ENCODE measurements at regions not wholly inside any gene's neighbourhood (a gene's known extent, or its start where the extent isn't known, plus 50 kb on each side); places are given as distances from the start of the nearest gene placed in this dataset.

DNA sequence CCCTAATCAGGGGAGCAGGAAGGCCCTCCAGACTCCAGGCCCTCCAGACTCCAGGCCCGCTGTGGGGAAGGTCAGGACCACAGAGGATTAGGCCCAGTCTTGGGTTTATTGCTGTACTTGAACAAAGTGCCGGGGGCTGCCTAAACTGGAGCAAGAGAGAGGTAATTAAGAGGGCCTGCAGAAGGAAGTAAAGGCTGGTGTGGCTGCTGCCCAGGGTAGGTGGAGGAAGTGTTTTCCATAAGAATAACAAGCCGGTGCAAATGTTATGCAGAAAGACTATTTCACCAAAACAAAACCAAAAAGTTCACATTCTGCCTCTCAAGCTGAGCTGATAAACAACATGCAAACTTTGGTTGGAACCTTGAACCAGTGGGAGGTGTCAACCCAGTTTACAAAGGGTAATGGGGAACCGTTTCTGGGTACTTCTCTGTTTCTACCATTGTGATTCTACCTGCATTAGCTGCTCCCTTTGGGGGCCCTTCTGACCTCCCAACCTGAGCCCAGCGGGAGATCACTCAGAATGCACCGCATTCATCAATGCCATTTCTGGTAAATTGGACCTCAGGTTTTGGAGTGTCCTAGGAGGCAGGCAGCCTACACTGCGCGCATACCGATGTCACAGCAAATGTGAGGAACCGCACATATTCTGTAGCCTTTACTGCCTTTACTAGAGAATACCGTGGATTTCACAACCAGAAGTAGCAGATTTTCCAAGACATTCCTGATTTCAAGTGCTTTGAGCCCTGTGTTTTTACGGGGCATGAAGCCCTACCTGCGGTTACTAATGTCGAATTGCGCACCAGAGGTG, 59.7 kb upstream of the BCOR start:
- no peak for DNase-seq

GRCh38 chrX:40156470-40157227, 58.9 kb upstream of the BCOR start:
- no peak for DNase-seq

DNA sequence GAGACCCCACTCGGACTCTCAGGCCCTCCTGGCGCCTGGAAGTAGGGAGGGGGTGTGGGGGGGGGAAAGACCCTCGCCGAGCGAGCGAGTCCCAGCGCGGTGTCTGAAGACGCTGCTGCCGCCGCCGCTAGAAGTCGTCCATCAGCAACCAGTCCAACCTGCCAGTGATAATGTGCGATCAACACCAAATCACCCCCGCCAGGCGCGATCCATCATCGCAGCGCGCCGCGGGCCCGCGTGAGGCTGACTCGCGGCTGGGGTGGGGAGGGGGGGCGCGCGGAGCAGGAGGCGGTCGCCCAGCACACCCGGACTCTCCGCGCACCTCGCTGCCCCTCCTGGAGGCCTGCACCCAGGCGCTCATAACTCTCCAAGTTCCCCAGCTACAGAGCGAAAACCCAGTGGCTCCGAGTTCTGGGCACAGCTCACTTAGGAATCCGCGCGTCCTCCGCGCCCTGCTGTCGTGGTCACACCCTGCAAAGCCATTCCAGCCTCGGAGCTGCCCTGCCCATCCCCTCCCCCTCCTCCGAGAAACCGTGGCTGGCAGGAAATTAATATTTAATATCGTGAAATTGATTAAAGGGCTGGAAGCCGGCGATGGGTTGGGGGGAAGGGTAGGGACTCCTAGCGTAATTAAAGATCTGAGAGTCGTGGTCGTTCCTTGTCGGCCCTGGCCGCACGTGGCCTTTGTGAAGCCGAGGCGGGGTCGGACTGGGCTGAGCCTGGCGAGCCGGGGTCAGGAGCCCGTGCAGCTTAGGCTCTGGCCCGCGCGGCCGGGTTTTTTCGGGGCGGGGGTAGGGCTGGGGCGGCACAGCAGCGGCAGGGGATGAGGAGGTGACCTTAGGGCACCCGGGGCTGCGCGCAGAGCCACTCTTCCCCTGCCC, 58.1 kb upstream of the BCOR start:
- no peak for DNase-seq

GRCh38 chrX:40154853-40155588, 57.3 kb upstream of the BCOR start:
- no peak for DNase-seq

DNA sequence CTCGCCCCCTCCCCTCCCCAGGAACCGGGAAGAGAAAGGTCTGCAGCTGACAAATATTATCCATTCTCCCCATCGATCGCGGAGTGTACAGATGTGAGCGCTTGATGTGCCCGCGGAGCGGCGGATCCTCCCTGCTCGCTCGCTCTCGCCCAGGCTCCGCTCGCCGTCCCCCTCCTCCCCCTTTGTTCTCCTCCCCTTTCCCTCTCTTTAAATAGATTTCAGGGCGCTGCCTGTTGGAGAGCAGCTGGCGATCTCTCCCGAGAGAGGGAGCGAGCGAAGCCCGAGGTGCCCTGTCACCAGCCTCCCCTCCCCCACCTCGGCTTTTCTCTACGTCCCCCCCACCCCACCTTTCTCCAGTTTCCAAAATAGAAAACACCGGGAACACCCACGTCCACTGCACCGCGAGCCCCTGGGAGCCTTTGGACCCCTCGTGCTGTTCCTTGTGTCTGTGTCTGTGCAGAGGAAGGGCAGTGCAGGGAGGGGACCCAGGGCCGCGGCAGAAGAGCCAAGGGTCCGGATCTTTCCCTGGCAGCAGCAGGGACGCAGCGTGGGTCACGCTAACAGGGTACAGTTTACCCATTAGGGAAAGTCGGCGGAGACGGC, 56.6 kb upstream of the BCOR start:
- no peak for DNase-seq

DNA sequence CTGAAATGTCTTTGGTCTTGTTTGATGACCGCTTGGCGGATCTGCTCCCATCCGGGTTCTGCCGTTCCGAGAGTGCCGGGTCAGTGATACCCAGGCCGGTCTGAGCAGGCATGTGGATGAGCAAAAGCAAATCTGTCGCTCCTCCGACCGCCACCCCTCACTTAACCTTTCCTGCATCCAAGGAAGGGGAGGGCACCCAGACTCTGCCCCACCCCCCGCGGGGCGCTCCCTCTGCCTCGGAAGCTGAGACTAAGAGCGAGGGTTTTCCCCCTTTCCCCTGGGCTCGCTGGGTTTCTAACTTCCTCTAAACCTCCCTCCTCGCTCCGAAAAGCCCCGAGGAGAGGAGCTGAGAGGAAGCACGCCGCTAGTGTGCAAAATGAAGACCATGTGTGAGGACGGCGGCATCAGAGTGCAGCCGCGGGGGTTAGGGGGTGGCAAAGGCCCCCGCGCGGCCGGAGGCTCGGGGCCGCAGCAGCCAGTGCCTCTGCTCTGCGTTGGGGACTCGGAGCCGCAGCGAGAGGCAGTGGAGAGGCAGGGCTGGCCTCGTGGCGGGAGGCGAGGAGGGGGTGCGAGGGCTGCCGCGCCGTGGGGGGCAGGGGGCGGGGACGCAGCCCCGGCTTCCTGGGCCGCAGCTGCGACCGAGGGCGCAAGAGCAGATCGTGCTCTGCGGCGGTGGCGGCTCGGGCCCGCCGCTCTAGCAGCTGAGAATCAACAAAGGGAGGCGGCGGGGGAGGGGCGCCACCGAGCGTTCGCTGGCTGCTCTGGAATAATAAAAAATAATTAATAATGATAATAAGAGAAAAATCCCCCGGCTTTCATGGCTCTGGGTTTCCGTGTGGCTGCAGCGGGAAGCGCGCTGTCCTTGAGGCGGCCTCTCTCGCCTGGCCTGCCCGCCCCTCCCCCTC, 55.8 kb upstream of the BCOR start:
- DNase-seq = peak; percentile 64

GRCh38 chrX:40152741-40153344, 55.1 kb upstream of the BCOR start:
- DNase-seq = no peak

DNA sequence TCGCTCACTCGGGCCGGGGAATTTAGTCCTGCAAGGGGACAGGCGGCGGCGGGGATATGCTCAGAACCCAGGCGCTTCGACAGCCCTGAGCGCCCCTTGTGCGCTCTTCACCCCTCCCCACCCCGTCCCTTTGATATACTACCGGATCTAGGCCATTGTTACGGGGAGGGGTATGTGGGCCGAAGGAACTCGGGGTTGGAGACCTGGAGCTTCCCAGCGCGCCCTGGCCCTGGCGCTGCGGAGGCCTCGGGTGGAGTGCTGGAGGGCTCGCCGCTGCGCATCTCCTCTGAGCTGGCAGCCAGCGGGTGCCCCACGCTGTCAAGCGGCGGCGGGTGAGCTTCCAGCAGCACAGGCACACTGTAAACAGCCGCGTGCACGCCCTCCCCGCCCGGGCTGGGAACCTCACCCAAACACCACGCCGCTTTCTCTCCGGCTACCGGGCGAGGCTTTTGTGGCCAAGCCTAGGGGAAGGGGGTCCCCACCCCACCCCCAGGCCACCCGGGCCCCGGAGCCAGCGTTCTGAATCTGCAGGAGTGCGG, 54.5 kb upstream of the BCOR start:
- no peak for DNase-seq

DNA sequence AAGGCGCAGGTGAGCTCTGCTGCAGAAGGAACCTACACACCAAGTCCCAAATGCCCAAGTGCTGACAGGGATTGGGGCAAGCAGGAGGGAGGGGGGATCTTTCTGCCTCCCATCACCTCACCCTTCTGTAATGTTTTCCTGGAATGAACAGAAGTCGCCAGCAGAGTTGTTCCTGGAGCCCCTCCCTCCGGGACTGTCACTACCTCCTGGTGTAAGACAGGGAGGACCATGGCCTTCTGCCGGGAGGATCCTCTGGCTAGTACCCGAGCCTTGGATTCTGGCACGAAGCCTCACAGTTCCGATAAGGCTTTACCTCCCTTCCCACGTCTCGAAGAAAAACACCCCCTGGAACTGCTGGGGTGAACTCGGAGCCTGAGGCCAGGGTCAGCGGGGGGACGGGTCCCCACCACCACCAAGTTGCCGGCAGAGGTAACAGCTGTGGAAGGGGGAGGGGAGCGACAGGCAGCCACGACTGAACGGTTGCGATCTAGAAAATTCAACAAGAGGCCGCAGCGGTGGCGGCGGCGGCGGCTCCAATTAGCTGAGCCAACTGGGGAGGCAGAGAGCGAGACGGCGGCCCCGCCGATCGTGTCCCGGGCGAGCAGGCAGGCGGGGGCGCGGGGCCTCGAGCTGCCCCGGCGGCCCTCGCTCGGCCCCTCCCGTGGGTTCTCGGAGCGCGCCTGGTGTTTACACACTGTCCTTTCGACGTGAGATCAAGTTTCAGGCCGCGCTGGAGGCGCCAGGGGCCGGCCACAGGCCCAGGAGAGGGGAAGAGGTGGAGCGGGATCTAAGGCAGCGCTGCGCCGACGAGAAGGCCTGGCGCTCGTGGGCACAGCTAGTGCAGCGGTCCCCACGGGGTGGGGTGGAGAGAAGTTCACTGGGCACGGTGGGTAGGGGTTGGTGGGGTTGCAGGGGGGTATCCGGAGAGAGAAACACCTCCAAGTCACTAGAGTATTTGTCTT, 53.7 kb upstream of the BCOR start:
- DNase-seq = no peak

- no peak for DNase-seq
Observed at GRCh38 chrX:40150503-40150902, 52.7 kb upstream of the BCOR start.

GRCh38 chrX:40149286-40150175, 51.8 kb upstream of the BCOR start:
- no peak for DNase-seq

DNA sequence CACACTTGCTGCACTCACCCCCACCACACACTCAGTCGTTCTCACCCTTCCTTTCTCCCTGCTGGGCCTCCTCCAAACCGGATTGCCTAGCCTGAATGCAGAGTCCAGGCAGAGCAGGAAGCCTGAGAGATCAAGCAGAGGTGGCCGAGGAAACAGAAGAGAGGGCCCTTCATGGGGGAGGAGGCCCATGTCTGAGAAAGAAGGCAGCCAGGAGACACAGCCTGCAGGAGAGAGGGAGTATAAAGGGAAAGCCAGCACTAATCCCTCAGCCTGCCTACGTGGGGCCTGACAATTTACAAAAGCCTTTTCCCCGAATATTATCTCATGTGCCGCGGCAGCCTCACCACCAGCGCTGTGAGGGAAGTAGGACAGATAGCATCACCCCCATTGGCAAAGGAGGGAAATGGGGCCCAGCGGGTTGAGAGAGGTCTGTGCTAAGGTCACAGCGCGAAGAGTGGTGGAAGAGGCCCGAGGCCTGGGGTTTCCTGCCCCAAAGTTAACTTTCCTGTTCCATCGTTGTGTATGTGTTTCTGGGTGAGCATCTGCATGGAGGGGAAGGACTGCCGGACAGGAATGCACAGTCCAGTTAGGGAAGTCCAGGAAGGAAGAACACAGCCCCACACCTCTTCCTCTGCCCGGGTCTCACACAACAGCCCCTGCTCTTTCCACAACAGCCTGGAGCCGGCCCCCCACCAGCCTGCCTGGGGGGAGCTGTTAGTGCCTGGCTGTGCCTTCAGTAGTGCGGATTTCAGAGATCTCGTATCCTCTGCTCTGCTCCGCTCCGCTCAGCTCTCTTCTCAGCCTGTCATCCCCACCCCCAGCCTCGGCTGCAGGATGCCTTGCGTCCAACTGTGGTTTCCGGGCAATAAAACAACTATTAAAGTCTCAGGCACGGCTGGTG, 50.9 kb upstream of the BCOR start:
- no peak for DNase-seq

DNA sequence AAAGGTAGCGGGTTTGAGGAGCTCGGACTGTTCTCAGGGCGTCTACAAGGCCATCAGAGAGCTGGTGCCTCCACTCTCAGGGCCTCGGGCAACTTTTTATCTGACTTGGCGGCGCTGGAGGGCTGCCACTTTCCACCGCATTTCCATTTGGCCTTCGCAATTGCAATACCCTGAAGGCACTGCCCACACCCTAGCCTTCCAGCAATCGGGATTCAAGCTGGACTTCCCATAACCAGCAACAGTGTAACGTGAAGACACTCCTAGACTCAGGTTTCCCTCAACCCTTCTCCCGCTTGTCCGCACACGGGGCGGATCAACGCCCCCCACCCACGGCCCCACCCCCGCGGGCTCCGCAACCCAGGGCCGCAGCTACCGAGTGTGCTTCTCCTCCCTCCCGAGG, 50.2 kb upstream of the BCOR start:
- no peak for DNase-seq

Data from stimulated activated CD4-positive, alpha-beta T cell treated with anti-CD3 and anti-CD28 coated beads, Interleukin-1b, Interleukin-23, amount 100 ng/mL, for 48 hours (primary cell).